Type B pancreatic cell (in vitro differentiated cells): ENCODE measurements at regions not wholly inside any gene's neighbourhood (a gene's known extent, or its start where the extent isn't known, plus 50 kb on each side); places are given as distances from the start of the nearest gene placed in this dataset.

Experiments used
- DNase-seq: peaks from one replicate; pipeline ENCODE4 v3.0.0; 2021; ENCODE audit warnings: mixed read lengths; ENCODE audit not compliant: unreplicated experiment; ENCODE audit errors: extremely low spot score
- H3K27ac Mint-ChIP-seq: 2 replicates; pipeline ENCODE4 v1.8.0; 2021; ENCODE audit warnings: mild to moderate bottlenecking, mixed read lengths
- H3K27me3 Mint-ChIP-seq: 2 replicates; pipeline ENCODE4 v1.8.0; 2021; ENCODE audit warnings: mixed read lengths
- H3K36me3 Mint-ChIP-seq: 2 replicates; pipeline ENCODE4 v1.8.0; 2021; ENCODE audit warnings: mixed read lengths
- H3K4me1 Mint-ChIP-seq: one replicate; pipeline ENCODE4 v1.8.0; 2021; ENCODE audit warnings: mixed read lengths; ENCODE audit not compliant: unreplicated experiment
- H3K4me3 Mint-ChIP-seq: 2 replicates; pipeline ENCODE4 v1.8.0; 2021; ENCODE audit warnings: mild to moderate bottlenecking, mixed read lengths
- H3K9me3 Mint-ChIP-seq: 2 replicates; pipeline ENCODE4 v1.8.0; 2021; ENCODE audit warnings: mixed read lengths
- TF ChIP-seq, protein P1 (sequence below): fragments of 200-600 bp; sonication (generic); conservative IDR thresholded peaks from 2 replicates; pipeline ENCODE4 v1.5.0; 2021; ENCODE audit warnings: antibody characterized with exemption, mild to moderate bottlenecking

DNA sequence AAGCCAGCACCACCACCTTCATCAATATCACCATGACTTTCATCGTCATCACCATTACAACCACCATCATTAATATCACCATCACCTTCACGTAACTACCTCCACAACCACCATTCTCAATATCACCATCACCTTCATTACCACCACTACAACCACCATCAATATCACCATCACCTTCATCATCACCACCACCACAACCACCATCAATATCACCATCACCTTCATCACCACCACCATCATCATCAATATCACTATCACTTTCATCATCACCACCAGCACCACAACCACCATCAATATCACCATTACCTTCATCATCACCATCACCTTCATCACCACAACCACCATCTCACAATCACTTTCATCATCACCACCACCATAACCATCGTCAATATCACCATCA lies 225.3 kb upstream of the SULF2 start:
- no peak overlapping the region for H3K27ac Mint-ChIP-seq
- H3K27me3 Mint-ChIP-seq = peaks cover 9% of the 10 kb centered on the region
- H3K9me3 Mint-ChIP-seq = no peaks in the 10 kb centered on the region
- H3K4me1 Mint-ChIP-seq = peaks cover 5% of the 10 kb centered on the region
- DNase-seq = no peak
- TF ChIP-seq, protein P1, sequence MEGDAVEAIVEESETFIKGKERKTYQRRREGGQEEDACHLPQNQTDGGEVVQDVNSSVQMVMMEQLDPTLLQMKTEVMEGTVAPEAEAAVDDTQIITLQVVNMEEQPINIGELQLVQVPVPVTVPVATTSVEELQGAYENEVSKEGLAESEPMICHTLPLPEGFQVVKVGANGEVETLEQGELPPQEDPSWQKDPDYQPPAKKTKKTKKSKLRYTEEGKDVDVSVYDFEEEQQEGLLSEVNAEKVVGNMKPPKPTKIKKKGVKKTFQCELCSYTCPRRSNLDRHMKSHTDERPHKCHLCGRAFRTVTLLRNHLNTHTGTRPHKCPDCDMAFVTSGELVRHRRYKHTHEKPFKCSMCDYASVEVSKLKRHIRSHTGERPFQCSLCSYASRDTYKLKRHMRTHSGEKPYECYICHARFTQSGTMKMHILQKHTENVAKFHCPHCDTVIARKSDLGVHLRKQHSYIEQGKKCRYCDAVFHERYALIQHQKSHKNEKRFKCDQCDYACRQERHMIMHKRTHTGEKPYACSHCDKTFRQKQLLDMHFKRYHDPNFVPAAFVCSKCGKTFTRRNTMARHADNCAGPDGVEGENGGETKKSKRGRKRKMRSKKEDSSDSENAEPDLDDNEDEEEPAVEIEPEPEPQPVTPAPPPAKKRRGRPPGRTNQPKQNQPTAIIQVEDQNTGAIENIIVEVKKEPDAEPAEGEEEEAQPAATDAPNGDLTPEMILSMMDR = no peak
- no peaks in the 10 kb centered on the region for H3K36me3 Mint-ChIP-seq
- no peak overlapping the region for H3K4me3 Mint-ChIP-seq

DNA sequence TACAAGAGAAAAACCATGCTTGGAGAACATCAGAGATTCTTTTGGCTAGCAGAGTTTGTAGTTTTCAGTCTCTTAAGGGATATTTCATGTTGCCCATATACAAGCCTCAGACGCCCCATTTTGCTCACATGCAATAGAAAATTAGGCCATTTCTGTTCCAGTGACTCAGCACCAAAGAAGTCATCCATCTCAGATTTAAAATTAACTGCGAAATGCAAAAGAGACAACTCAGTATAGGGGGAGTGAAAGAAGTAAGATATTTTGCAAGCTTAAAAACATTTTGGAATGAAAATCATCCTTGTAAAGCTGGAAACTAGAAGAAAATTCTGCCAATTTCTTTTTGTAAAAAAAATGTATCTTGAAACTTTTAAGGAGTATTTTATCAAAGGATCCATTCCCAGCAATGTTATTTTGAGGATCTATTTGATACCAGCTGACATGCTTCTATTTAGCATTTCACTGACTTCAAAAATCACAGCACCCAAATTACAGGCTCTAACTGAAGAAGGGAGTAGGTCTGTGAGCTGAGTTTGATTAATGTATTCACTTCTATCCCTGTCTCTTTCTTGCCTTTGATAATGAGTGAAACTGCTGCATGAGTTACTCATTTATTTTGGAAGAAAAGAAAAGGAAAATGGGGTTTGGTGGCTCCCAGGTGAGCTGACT lies 223.7 kb upstream of the SULF2 start:
- Mint-ChIP-seq H3K4me3 (no peak overlapping the region), H3K27me3 (peaks cover 9% of the 10 kb centered on the region), H3K27ac (no peak overlapping the region), H3K36me3 (no peaks in the 10 kb centered on the region), H3K9me3 (peaks cover 3% of the 10 kb centered on the region), H3K4me1 (peaks cover 5% of the 10 kb centered on the region)
- TF ChIP-seq, protein P1 = no peak
- no peak for DNase-seq

DNA sequence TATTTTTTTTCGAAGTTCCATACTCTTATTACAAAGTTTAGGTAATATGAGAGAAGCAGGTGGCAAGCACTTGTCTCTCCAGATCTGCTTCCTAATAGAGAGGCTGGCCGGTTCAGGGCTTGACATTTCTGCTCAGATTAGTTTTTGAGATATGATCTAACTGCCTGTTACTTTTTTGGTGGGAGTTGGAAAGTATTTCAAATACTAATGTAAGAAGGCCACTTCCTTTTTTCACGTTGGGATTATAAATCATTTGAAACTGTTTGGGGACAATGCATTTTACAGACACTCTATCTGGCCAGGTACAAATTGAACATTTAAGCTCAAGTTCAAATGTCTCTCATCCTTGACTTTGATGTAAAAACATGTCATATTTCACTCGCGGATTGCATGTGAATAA lies 222.1 kb upstream of the SULF2 start:
- DNase-seq = no peak
- no peak overlapping the region for H3K4me3 Mint-ChIP-seq
- TF ChIP-seq, protein P1 = no peak
- no peak overlapping the region for H3K27ac Mint-ChIP-seq
- H3K36me3 Mint-ChIP-seq = no peaks in the 10 kb centered on the region
- H3K4me1 Mint-ChIP-seq = peaks cover 5% of the 10 kb centered on the region
- peaks cover 5% of the 10 kb centered on the region for H3K27me3 Mint-ChIP-seq
- peaks cover 7% of the 10 kb centered on the region for H3K9me3 Mint-ChIP-seq

DNA sequence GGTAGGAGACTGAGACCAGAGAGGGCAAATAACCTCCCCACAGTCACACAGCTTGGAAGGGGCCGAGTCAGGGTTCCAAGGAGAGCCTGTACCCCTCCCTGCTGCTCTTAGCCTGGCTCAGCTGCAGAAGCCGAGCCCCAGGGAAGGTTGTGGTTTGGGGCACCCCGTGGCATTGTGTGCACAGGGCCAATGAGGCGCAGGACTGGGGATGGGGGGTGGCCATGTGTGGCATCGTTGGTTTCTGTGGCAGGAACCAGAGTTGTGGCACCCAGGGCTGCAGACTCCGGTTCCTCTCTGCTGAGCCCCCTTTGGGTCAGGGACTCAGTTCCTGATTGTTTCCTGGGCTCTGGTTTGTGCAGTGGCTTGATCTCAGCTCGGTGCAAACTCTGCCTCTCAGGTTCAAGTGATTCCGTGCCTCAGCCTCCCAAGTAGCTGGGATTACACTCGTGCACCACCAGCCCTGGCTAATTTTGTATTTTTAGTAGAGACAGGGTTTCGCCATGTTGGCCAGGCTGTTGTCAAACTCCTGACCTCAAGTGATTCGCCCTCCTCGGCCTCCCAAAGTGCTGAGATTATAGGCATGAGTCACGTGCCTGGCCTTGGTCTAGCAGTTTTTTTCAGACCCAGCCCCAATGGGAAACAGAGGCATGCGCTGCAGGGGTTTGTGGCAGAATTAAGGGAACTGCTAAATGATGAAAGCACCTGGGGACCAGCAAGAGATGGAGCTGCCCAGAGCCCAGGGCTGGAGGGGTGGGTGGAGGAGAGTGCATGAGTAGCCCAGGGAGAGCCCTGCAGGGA lies 221.0 kb upstream of the SULF2 start:
- H3K4me3 Mint-ChIP-seq = no peak overlapping the region
- TF ChIP-seq, protein P1 = no peak

DNA sequence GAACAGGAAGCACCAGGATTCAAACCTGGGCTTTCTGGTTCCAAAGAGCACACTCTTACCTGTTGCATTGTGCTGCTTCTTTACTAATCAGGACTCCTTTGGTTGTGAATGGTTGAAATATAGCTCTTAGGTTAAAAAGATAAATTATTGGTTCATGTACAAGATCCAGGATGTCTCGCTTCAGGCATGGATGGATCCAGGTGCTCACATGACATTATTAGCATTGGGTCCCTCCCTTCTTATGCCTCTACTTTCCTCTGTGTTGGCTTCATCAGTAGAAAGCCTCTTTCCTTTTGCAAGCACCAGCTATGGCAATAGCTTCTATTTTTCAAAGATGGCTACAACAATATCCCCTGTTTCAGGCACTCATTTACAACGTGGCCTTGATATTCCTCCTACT lies 217.7 kb upstream of the SULF2 start:
- Mint-ChIP-seq H3K4me3 (no peak overlapping the region), H3K27me3 (peaks cover 5% of the 10 kb centered on the region), H3K36me3 (no peaks in the 10 kb centered on the region), H3K27ac (no peak overlapping the region), H3K9me3 (peaks cover 7% of the 10 kb centered on the region), H3K4me1 (peaks cover 12% of the 10 kb centered on the region)
- DNase-seq = no peak
- TF ChIP-seq, protein P1 = no peak

More for the DNA sequence above, 221.0 kb upstream of the SULF2 start:
- H3K9me3 Mint-ChIP-seq = peaks cover 7% of the 10 kb centered on the region
- no peak overlapping the region for H3K27ac Mint-ChIP-seq
- H3K4me1 Mint-ChIP-seq = peaks cover 5% of the 10 kb centered on the region
- peaks cover 5% of the 10 kb centered on the region for H3K27me3 Mint-ChIP-seq
- DNase-seq = no peak
- no peaks in the 10 kb centered on the region for H3K36me3 Mint-ChIP-seq
